H1 (cell line): ENCODE measurements at regions not wholly inside any gene's neighbourhood (a gene's known extent, or its start where the extent isn't known, plus 50 kb on each side); places are given as distances from the start of the nearest gene placed in this dataset.

Source experiments
- FOSL1 ChIP-seq: IDR thresholded peaks from 2 replicates; pipeline ENCODE4 v1.6.1; 2011; ENCODE audit warnings: mild to moderate bottlenecking, low read depth, low read length, moderate library complexity; ENCODE audit not compliant: insufficient read depth
- NANOG ChIP-seq: IDR thresholded peaks from 2 replicates; pipeline ENCODE4 v1.6.1; 2011; ENCODE audit warnings: low read length, low read depth, mild to moderate bottlenecking, inconsistent platforms; ENCODE audit not compliant: insufficient read depth, poor library complexity, severe bottlenecking
- SAP30 ChIP-seq: fragments of 300-600 bp; sonication (generic); IDR thresholded peaks from 2 replicates; pipeline ENCODE4 v1.7.1; 2012; ENCODE audit warnings: low read length, moderate library complexity, mild to moderate bottlenecking, inconsistent platforms; ENCODE audit not compliant: insufficient read depth, insufficient replicate concordance
- SP4 ChIP-seq: IDR thresholded peaks from 2 replicates; pipeline ENCODE4 v1.6.1; 2012; ENCODE audit warnings: low read length, inconsistent platforms
- SUZ12 ChIP-seq: fragments of 200-600 bp; sonication (generic); IDR thresholded peaks from 2 replicates; pipeline ENCODE4 v1.6.1; 2012; ENCODE audit warnings: mild to moderate bottlenecking, inconsistent platforms, low read length, moderate library complexity, mixed read lengths
- ZNF274 ChIP-seq: IDR thresholded peaks from 2 replicates; pipeline ENCODE4 v1.7.0; 2012; ENCODE audit warnings: low read length, borderline replicate concordance; ENCODE audit errors: extremely low read depth
- TF ChIP-seq, protein P1 (sequence below): IDR thresholded peaks from 2 replicates; pipeline ENCODE4 v1.6.1; 2011; ENCODE audit warnings: low read depth, mild to moderate bottlenecking, low read length; ENCODE audit not compliant: insufficient read depth

DNA sequence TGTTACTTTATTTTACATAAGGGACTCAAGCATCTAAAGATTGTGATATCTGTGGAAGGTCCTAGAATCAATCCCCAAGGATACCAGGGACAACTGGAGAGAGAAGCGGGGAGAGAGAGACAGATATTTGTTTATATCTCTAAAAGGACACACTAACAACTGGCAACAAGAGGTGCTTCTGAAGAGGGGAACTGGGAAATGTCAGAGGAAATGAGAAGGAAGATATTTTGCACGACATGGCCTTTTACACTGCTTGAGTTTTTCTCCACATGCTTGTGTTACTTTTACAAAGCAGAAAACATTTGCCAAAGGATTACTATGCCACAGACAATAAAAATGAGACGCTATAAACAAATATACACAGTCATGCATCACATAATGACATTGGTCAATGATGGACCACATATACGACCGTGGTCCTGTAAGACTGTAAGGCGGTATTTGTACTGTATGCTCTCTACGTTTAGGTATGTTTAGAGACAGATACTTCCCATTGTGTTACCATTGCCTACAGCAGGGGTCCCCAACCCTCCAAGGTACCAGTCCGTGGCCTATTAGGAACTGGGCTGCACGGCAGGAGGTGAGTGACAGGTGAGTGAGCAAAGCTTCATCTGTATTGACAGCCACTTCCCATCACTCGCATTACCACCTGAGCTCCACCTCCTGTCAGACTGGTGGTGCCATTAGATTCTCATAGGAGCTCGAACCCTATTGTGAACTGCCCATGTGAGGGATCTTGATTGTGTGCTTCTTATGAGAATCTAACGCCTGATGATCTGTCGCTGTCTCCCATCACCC lies 64.6 kb upstream of the PTPN1 start (continued):
- TF ChIP-seq NANOG (no peak), ZNF274 (no peak), FOSL1 (no peak), SAP30 (no peak), SUZ12 (no peak), SP4 (no peak)
- TF ChIP-seq, protein P1, sequence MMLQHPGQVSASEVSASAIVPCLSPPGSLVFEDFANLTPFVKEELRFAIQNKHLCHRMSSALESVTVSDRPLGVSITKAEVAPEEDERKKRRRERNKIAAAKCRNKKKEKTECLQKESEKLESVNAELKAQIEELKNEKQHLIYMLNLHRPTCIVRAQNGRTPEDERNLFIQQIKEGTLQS = no peak
